Amniotic epithelial cell (primary cell): ENCODE measurements at regions not wholly inside any gene's neighbourhood (a gene's known extent, or its start where the extent isn't known, plus 50 kb on each side); places are given as distances from the start of the nearest gene placed in this dataset.

ENCODE experiments used
- DNase-seq: peaks from one replicate; pipeline ENCODE4 v3.0.0-alpha.2; 2010; ENCODE audit warnings: low read depth

DNA sequence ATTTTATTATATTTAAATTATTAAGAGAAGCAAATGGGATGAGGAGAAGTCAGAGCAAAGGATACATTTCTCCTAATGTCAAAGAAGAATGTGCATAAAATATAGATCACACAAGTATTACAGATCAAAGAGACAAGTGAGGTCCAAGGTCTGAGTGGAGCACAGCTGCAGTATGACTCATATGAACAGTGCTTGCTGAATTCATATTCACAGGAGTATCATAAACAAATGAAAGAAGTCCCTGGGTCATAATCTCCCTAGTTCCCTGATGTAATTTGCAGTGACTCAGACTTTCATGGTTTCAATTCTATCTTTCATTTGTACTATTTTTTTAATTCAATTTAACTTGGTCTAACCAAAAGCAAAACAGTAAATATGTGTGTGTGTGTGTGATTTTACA, 499.0 kb upstream of the CCDC179 start:
- DNase-seq: peak; percentile 90

GRCh38 chr11:23364076-23364475, 503.8 kb upstream of the CCDC179 start:
- no peak for DNase-seq

GRCh38 chr11:23370580-23371275, 510.5 kb upstream of the CCDC179 start:
- peak; percentile 20 for DNase-seq

GRCh38 chr11:23377909-23378308, 517.6 kb upstream of the CCDC179 start:
- no peak for DNase-seq

GRCh38 chr11:23391031-23391430, 530.8 kb upstream of the CCDC179 start:
- no peak for DNase-seq

DNA sequence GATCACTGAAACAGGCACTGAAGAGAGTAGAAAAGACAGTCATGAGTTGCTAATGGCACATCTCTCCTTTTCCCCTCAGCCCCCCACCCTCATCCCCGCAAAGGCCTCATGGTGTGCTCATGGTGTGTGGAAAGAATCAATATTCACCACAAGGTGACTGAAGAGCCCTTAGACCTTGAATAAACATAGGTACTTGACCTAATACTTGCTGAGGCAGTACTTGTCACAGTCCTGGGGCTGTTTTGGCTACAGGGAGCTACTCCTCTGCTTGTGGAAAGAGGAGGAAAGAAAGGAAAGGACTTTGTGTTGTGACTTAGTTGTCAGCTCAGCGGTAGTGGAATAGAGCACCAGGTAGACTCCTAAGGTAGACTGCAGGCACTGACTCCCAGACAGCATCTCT, 537.8 kb upstream of the CCDC179 start:
- no peak for DNase-seq

DNA sequence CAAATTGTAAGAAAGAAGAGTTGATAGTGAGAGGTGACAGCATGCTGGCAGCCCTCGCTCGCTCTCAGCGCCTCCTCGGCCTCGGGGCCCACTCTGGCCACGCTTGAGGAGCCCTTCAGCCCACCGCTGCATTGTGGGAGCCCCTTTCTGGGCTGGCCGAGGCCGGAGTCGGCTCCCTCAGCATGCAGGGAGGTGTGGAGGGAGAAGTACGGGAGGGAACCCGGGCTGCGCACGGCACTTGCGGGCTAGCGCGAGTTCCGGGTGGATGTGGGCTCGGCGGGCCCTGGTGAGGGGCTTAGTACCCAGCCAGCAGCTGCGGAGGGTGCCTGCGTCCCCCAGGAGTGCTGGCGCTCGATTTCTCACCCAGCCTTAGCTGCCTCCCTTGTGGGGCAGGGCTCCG, 539.7 kb upstream of the CCDC179 start:
- no peak for DNase-seq

DNA sequence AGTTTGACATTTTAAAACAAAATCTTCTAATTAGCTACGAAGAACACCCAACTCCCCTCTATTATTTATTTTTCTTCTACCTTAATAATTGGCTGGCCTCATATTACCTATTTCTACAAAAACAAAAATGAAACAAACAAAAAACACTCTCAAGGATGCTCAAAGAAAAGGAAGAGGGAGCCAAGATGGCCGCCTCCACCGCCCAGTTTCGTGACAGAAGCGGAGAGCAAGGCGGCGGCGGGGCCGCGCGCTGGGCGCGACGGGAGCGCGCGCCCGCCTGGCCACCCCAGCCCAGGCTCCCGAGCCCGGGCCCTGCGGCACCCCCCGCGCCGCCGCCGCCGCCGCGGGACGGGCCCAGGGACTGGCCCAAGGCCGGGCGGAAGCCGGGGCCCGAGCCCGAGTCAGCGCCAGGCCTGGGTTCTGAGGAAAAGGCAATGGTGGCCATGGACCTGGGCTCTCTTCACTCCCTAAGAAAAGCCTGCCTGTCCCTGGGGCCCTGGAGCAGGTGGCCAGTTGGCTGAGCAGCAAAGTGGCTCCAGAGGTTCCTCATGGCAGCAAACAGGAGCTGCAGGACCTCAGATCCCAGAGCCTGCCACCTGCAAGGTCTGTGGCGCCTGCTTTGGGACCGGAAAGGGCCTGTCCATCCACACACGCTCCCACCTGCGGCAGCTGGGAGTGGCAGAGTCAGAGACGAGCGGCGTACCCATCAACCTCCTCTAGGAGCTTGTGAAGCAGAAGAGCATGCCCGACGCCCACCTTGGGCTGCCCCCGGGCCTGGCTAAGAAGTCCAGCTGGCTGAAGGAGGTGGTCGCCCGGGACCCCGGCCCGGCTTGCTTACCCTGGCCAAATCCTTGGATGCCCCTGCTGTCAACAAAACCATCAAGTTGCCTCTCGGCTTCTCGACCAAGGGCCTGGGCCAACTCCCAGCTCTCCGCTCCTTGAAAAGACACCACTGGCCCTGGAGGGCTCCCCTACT, 543.2 kb upstream of the CCDC179 start:
- no peak for DNase-seq

GRCh38 chr11:23404225-23405160, 544.2 kb upstream of the CCDC179 start:
- DNase-seq: no peak

- no peak for DNase-seq
These were observed 545.2 kb upstream of the CCDC179 start for GRCh38 chr11:23405350-23405937.

DNA sequence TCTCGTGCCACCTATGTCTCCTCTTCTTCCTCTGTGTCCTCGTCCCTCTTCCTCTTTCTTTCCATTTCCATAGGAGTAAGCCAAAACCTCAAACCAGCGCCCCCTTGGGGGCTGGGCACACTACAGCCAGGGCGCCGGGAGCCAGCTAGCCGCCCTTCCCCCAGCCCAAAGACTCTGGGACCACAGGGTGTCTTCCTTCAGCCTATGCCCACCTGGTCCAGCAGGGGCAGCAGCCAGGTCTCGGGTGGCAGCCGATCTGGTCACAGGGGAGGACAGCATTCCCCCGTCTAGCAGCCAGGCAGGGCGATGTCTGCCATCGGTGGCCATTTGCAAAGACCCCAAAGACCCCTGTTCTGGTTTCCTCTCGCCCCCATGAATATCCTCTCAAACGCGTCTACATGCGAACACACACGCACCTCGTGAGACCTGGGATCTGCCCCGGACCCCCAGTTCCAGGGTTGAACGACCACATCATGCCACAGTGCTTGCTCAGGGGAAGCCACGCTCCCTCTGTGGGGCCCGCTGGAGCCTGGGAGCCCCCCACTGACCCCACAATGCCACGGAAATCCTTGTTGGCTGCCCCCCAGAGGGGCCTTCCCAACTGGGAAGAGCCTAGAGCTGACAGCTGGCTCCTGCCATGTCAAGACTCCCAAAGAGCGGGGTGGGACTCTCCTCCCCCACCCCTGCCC, 546.0 kb upstream of the CCDC179 start:
- DNase-seq: no peak

- peak; percentile 7 for DNase-seq
These were observed 552.8 kb upstream of the CCDC179 start for GRCh38 chr11:23413057-23413456.

- peak; percentile 1 for DNase-seq
These were observed 562.8 kb upstream of the CCDC179 start for GRCh38 chr11:23423104-23423503.

DNA sequence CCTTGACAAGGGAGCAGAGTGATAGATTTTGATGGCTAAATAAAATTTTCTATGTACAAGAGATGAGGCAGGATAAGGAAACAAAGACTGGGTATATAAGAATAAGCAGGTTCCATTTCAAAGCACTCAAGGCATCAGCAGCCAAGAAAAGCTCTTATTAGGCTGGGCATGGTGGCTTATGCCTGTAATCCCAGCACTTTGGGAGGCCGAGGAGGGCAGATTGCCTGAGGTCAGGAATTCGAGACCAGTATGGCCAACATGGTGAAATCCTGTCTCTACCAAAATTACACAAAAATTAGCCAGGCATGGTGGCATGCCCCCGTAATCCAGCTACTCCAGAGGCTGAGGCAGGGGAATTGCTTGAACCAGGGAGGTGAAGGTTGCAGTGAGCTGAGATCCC, 563.4 kb upstream of the CCDC179 start:
- no peak for DNase-seq

GRCh38 chr11:23425381-23425780, 565.1 kb upstream of the CCDC179 start:
- DNase-seq: no peak

DNA sequence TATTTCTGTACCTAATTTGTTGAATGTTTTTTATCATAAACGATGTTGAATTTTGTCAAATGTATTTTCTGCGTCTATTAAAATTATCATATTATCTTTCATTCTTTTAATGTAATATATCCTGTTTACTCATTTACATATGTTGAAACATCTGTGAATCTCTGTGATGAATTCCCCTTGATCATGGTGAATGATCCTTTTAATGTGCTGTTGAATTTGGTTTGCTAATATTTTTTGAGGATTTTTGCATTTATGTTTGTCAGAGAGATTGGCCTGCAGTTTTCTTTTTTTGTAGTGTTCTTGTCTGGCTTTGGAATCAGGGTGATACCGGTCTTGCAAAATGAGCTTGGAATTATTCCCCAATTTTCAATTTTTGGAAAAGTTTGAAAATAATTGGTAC, 569.3 kb upstream of the CCDC179 start:
- no peak for DNase-seq

DNA sequence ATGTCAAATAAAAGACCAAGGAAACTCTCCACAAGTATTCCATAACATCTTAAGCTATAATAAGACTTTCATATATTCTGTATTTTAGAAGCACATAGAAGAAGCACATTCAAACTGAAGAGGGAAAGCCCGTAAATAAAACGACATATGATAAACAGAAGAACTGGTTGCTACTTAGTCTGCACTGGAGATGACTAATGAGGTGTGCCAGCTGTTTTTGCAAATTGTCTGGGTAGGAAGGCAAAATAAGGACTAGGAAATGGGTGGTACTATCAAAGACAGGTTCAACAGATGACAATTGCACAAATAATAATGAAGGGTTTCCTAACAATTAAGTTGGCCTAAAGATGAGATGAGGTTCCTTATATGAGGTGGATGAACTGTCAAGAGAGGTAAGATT, 593.2 kb upstream of the CCDC179 start:
- DNase-seq: no peak

DNA sequence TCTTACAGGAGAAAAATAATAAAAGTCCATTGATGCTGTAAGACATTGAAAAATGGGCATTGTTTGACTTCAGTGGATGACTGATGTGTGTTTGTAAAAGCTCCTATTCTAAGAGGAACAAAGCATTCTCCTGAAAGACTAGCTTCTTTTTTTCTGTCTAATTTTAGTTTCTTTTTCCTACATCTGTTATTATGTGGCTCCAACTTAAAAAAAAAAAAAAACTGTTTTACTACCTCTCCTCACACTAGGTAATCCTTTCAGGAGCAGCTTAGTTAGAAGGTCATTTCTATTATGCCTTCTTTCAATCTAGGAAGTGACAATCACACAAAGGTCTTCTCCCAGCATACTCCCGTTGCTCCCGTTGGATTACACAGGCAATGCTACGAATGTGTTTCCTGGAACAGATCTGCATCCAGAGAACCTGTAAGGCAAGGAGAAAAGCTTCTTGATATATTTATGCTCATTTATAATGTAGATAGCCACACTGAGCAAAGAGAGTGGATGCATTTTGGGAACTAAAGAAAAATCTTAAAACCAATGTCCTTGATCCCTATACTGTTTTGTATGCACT, 595.1 kb upstream of the CCDC179 start:
- no peak for DNase-seq

DNA sequence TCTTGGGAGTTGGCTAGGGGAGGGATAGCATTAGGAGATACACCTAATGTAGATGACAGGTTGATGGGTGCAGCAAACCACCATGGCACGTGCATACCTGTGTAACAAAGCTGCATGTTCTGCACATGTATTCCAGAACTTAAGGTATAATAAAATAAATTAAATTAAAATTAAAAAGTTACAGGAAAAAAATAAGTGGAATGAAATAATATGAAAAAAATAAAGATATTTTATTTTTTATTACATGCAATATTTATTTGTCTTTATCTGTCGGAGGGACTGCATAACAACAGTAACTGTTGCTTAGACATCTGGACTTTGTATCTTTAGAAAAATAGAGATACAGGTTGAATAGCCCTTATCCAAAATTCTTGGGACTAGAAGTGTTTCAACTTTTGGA, 597.4 kb upstream of the CCDC179 start:
- DNase-seq: no peak

DNA sequence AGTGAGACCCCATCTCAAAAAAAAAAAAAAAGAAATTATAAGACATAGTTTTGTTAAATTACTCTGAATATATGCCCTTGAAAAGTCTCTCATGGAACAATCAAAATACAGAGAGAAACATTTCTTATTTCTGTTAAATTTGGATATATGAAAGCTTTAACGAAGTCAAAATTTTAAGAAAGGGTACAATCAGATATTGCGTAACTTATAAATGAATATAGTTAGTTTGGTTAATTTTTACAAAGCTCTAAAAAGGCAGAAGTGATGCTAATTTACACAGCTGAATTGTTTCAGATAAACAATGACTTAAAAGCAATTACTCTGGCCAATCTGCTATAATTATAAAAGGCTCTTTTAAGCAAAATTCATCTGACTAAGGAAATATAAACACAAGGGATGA, 611.6 kb upstream of the CCDC179 start:
- no peak for DNase-seq

- DNase-seq: no peak
These were observed 613.5 kb upstream of the CCDC179 start for GRCh38 chr11:23473782-23474181.
